A673 (cell line): ENCODE measurements at regions not wholly inside any gene's neighbourhood (a gene's known extent, or its start where the extent isn't known, plus 50 kb on each side); places are given as distances from the start of the nearest gene placed in this dataset.

Experiments
- CTCF ChIP-seq: fragments of 300-800, 200-600 bp; sonication (generic); conservative IDR thresholded peaks from 2 replicates; pipeline ENCODE4 v1.5.1; 2017; ENCODE audit warnings: low read depth, mild to moderate bottlenecking, antibody characterized with exemption, low read length, moderate library complexity, mixed read lengths
- EZH2 ChIP-seq: fragments of 200-600 bp; sonication (generic); IDR thresholded peaks from 2 replicates; pipeline ENCODE4 v1.6.1; 2017; ENCODE audit warnings: borderline replicate concordance, low read depth, mild to moderate bottlenecking, mixed read lengths, antibody characterized with exemption, low read length; ENCODE audit not compliant: poor library complexity, severe bottlenecking

GRCh38 chr13:82206241-82206640, 1676.0 kb downstream of the SLITRK1 start:
- TF ChIP-seq CTCF = no peak
- no peak for TF ChIP-seq EZH2
